Peyer's patch (tissue), 4 donors: ENCODE measurements at regions not wholly inside any gene's neighbourhood (a gene's known extent, or its start where the extent isn't known, plus 50 kb on each side); places are given as distances from the start of the nearest gene placed in this dataset.

Source experiments
- CTCF ChIP-seq, 6 experiments: fragments of 450-650 bp in 4 of 6; fragments of 200-600 bp in 2 of 6; sonication (generic) in 1 of 6; IDR thresholded peaks; one replicate each; pipeline ENCODE4 v1.5.1; 2017 to 2019; ENCODE audit warnings: antibody characterized with exemption in 6 of 6, mild to moderate bottlenecking in 3 of 6, moderate library complexity in 1 of 6
- POLR2A ChIP-seq, 2 donors: fragments of 450-650 bp; IDR thresholded peaks; one replicate each; pipeline ENCODE4 v1.5.1; 2017; ENCODE audit warnings: antibody characterized with exemption in 2 of 2, mild to moderate bottlenecking in 2 of 2, moderate library complexity in 2 of 2

- TF ChIP-seq CTCF (IDR thresholded peaks at IDR 0.05): no peak
- TF ChIP-seq POLR2A (IDR thresholded peaks at IDR 0.05): no peak
Measured at GRCh38 chr7:54955296-54955695, 63.5 kb upstream of the EGFR start.
